HepG2 (cell line): ENCODE measurements at regions not wholly inside any gene's neighbourhood (a gene's known extent, or its start where the extent isn't known, plus 50 kb on each side); places are given as distances from the start of the nearest gene placed in this dataset.

Experiments used
- CEBPB ChIP-seq: IDR thresholded peaks from 2 replicates; pipeline ENCODE4 v1.6.1; 2011; ENCODE audit warnings: low read depth, low read length, improper control_type of control experiment, borderline replicate concordance
- EEA1 ChIP-seq: sonication (generic); formaldehyde crosslinking; IDR thresholded peaks from 2 replicates; pipeline ENCODE4 v1.5.1; 2020; ENCODE audit warnings: mild to moderate bottlenecking, missing genetic modification reagents, borderline replicate concordance
- EP300 ChIP-seq, 3 experiments: sonication (generic) in 1 of 3; formaldehyde crosslinking in 1 of 3; IDR thresholded peaks; 2 replicates each; pipeline versions ENCODE4 v1.5.1 to v1.6.1; 2011 to 2020; ENCODE audit warnings: low read depth in 2 of 3, low read length in 2 of 3, borderline replicate concordance in 1 of 3, improper control_type of control experiment in 1 of 3, mild to moderate bottlenecking in 1 of 3, missing genetic modification reagents in 1 of 3, moderate library complexity in 1 of 3
- MAZ ChIP-seq, 2 experiments: sonication (generic) in 1 of 2; formaldehyde crosslinking in 1 of 2; IDR thresholded peaks; 2 replicates each; pipeline versions ENCODE4 v1.5.0 to v1.6.1; 2012 to 2020; ENCODE audit warnings: low read depth in 2 of 2, mild to moderate bottlenecking in 2 of 2, borderline replicate concordance in 1 of 2, improper control_type of control experiment in 1 of 2, low read length in 1 of 2, missing genetic modification reagents in 1 of 2, moderate library complexity in 1 of 2
- MEIS2 ChIP-seq: sonication (generic); formaldehyde crosslinking; IDR thresholded peaks from 2 replicates; pipeline ENCODE4 v1.9.0; 2021; ENCODE audit warnings: mild to moderate bottlenecking, missing genetic modification reagents
- SMC3 ChIP-seq: IDR thresholded peaks from 2 replicates; pipeline ENCODE4 v1.6.1; 2011; ENCODE audit warnings: low read length, improper control_type of control experiment
- TF ChIP-seq, protein P1 (sequence below): sonication (generic); formaldehyde crosslinking; IDR thresholded peaks from 2 replicates; pipeline ENCODE4 v1.8.1; 2023; ENCODE audit warnings: mild to moderate bottlenecking, missing genetic modification reagents
- TF ChIP-seq, protein P2 (sequence below): sonication (generic); formaldehyde crosslinking; IDR thresholded peaks from 2 replicates; pipeline ENCODE4 v1.4.0; 2020; ENCODE audit warnings: low read depth, mild to moderate bottlenecking, missing genetic modification reagents
- TF ChIP-seq, protein P3 (sequence below): sonication (generic); formaldehyde crosslinking; IDR thresholded peaks from 2 replicates; pipeline ENCODE4 v1.4.0; 2020; ENCODE audit warnings: missing genetic modification reagents
- TF ChIP-seq, protein P4 (sequence below): sonication (generic); formaldehyde crosslinking; IDR thresholded peaks from 2 replicates; pipeline ENCODE4 v1.5.1; 2020; ENCODE audit warnings: missing genetic modification reagents, mild to moderate bottlenecking, borderline replicate concordance
- TF ChIP-seq, protein P5 (sequence below): sonication (generic); formaldehyde crosslinking; IDR thresholded peaks from 2 replicates; pipeline ENCODE4 v1.5.0; 2020; ENCODE audit warnings: mild to moderate bottlenecking, missing genetic modification reagents, moderate library complexity
- TF ChIP-seq, protein P6 (sequence below): sonication (generic); formaldehyde crosslinking; IDR thresholded peaks from 2 replicates; pipeline ENCODE4 v1.8.1; 2023; ENCODE audit warnings: missing genetic modification reagents, inconsistent platforms, borderline replicate concordance

DNA sequence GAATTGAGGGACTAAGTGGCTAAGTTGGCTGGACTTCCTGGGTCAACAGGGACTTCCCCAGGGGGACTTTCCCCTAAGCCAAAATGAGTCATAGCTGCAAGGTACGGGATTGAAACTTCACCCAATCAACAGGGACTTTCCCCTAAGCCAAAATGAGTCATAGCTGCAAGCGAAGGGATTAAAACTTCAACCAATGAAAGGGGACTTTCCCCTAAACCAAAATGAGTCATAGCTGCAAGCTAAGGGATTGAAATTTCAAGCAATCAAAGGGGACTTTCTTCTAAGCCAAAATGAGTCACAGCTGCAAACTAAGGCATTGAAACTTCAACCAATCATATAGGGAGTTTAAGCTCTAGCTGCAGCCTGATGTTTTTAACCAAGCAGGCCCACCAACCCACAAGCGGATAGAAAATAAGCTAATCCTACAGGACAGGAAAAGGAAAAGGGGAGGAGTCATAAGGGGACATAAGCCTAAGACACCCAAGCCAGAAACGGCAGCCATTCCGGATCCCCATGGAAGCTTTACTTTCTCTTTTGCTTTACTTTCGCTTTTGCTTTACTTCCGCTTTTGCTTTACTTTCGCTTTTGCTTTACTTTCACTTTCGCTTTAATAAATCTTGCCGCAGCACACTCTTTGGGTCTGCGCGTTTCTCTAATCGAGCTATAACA lies 1375.4 kb upstream of the CELF4 start:
- TF ChIP-seq MAZ (IDR thresholded peaks at IDR 0.05; ENCODE audit: borderline replicate concordance, low read depth, low read length) = no peak
- TF ChIP-seq MAZ (CRISPR knock-in tag; IDR thresholded peaks at IDR 0.05; ENCODE audit: low read depth) = no peak
- TF ChIP-seq, protein P1, sequence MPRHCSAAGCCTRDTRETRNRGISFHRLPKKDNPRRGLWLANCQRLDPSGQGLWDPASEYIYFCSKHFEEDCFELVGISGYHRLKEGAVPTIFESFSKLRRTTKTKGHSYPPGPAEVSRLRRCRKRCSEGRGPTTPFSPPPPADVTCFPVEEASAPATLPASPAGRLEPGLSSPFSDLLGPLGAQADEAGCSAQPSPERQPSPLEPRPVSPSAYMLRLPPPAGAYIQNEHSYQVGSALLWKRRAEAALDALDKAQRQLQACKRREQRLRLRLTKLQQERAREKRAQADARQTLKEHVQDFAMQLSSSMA (CRISPR knock-in tag) = no peak
- TF ChIP-seq, protein P2, sequence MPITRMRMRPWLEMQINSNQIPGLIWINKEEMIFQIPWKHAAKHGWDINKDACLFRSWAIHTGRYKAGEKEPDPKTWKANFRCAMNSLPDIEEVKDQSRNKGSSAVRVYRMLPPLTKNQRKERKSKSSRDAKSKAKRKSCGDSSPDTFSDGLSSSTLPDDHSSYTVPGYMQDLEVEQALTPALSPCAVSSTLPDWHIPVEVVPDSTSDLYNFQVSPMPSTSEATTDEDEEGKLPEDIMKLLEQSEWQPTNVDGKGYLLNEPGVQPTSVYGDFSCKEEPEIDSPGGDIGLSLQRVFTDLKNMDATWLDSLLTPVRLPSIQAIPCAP = 0 out of 2 replicates have a peak, but pooled peaks have one; percentile 79
- TF ChIP-seq, protein P3, sequence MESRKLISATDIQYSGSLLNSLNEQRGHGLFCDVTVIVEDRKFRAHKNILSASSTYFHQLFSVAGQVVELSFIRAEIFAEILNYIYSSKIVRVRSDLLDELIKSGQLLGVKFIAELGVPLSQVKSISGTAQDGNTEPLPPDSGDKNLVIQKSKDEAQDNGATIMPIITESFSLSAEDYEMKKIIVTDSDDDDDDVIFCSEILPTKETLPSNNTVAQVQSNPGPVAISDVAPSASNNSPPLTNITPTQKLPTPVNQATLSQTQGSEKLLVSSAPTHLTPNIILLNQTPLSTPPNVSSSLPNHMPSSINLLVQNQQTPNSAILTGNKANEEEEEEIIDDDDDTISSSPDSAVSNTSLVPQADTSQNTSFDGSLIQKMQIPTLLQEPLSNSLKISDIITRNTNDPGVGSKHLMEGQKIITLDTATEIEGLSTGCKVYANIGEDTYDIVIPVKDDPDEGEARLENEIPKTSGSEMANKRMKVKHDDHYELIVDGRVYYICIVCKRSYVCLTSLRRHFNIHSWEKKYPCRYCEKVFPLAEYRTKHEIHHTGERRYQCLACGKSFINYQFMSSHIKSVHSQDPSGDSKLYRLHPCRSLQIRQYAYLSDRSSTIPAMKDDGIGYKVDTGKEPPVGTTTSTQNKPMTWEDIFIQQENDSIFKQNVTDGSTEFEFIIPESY (CRISPR knock-in tag) = no peak
- TF ChIP-seq, protein P4, sequence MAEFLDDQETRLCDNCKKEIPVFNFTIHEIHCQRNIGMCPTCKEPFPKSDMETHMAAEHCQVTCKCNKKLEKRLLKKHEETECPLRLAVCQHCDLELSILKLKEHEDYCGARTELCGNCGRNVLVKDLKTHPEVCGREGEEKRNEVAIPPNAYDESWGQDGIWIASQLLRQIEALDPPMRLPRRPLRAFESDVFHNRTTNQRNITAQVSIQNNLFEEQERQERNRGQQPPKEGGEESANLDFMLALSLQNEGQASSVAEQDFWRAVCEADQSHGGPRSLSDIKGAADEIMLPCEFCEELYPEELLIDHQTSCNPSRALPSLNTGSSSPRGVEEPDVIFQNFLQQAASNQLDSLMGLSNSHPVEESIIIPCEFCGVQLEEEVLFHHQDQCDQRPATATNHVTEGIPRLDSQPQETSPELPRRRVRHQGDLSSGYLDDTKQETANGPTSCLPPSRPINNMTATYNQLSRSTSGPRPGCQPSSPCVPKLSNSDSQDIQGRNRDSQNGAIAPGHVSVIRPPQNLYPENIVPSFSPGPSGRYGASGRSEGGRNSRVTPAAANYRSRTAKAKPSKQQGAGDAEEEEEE = no peak
- TF ChIP-seq SMC3 = no peak
- no peak for TF ChIP-seq EEA1 (CRISPR knock-in tag)
- no peak for TF ChIP-seq MEIS2
- TF ChIP-seq EP300 (IDR thresholded peaks at IDR 0.05; ENCODE audit: low read depth in 2 of 2, low read length in 2 of 2) = no peak; a peak in 1 of 4 replicates
- TF ChIP-seq EP300 (CRISPR knock-in tag; IDR thresholded peaks at IDR 0.05; ENCODE audit: borderline replicate concordance) = no peak
- no peak for TF ChIP-seq CEBPB
- TF ChIP-seq, protein P5, sequence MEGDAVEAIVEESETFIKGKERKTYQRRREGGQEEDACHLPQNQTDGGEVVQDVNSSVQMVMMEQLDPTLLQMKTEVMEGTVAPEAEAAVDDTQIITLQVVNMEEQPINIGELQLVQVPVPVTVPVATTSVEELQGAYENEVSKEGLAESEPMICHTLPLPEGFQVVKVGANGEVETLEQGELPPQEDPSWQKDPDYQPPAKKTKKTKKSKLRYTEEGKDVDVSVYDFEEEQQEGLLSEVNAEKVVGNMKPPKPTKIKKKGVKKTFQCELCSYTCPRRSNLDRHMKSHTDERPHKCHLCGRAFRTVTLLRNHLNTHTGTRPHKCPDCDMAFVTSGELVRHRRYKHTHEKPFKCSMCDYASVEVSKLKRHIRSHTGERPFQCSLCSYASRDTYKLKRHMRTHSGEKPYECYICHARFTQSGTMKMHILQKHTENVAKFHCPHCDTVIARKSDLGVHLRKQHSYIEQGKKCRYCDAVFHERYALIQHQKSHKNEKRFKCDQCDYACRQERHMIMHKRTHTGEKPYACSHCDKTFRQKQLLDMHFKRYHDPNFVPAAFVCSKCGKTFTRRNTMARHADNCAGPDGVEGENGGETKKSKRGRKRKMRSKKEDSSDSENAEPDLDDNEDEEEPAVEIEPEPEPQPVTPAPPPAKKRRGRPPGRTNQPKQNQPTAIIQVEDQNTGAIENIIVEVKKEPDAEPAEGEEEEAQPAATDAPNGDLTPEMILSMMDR = no peak
- TF ChIP-seq, protein P6, sequence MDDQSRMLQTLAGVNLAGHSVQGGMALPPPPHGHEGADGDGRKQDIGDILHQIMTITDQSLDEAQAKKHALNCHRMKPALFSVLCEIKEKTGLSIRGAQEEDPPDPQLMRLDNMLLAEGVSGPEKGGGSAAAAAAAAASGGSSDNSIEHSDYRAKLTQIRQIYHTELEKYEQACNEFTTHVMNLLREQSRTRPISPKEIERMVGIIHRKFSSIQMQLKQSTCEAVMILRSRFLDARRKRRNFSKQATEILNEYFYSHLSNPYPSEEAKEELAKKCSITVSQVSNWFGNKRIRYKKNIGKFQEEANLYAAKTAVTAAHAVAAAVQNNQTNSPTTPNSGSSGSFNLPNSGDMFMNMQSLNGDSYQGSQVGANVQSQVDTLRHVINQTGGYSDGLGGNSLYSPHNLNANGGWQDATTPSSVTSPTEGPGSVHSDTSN (CRISPR knock-in tag) = no peak
